Stimulated activated CD4-positive, alpha-beta T cell treated with anti-CD3 and anti-CD28 coated beads, Interleukin-15, amount 100 ng/mL, for 48 hours (primary cell): ENCODE measurements at regions not wholly inside any gene's neighbourhood (a gene's known extent, or its start where the extent isn't known, plus 50 kb on each side); places are given as distances from the start of the nearest gene placed in this dataset.
"Not testable (repeated sequence)": the region's sequence is repeated elsewhere in the genome, so short reads cannot be mapped to it uniquely, and the experiment has no call there.

ENCODE experiments used
- DNase-seq, 2 donors: peaks; one replicate each; pipeline ENCODE4 v3.0.0-alpha.2; 2020; ENCODE audit warnings: low read depth in 2 of 2

DNA sequence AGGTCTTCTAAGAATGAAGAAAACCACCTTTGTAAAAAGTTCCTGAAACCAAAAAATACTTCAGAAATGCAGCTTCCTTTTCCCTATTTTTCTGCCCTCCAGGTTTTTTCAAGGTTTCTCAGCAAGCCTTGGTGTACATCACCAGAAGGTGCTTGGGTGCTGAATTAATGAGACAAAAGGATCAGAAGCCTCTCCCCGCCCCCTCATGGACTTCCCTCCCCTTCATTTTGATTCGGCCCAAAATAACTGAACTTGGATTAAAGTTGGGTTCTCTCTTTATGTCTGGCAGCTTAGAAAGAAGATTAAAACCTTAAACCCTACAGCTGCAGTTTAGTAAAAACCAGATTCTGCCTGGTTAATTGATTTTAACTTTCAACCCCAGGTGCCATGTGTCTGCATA lies 121.7 kb upstream of the ERCC4 start:
- no peak for DNase-seq

DNA sequence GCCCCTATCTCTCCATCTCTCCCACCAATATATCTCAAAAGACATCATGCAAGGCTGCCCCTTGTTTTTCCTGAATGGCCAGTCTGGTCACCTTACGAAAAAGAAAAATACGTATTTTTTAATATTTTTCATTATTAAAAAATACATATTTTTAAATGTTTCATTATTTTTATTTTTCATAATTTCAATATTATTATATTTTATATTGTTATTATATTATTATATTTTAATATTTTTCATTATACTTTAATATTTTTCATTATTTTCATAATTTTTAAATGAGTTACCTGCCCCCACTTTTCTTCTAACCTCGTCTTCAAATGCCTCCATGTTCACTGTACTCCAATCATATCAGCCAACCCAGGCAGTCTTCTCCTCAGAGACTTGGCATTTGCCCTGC lies 116.0 kb upstream of the ERCC4 start:
- no peak for DNase-seq

GRCh38 chr16:13805951-13806350 lies 114.0 kb upstream of the ERCC4 start:
- no peak for DNase-seq

- no peak for DNase-seq
Observed at GRCh38 chr16:13806671-13807070, 113.3 kb upstream of the ERCC4 start.

- no peak for DNase-seq
Observed at GRCh38 chr16:13808102-13808501, 111.9 kb upstream of the ERCC4 start.

DNA sequence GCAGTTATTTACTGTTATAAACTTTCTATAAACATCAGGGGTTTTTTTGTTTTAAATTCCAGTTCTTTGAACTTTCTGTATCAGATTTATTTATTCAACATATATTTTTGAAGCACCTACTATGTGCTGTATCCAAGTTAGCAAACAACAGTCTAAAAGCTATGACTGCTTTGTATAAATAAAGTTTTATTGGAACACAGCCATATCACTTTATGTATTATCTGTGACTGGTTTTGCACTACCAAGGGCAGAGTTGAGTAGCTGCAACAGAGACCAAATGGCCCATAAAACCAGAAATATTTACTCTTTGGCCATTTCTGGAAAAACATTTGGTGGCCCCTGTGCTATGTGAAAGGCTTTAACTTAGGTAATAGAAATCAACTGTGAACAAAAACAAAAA lies 110.2 kb upstream of the ERCC4 start:
- no peak for DNase-seq

DNA sequence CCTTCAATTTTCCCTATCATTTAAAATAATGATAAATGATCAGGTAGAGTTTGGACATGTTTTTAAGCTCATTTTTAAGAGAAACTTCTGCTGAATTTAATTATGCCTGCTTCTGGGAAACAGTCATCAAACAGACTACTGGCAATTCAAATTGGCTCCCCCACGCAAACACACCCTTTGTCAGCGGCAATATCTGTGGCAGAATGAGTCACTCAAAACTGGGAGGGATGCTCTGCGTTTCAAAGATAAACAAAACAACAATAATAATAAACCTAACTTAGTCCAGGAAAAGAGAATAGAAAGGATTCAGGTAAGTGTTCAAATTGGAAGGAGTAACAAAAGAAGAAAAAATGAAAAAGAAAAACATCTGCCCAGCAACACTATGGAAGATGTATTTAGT lies 108.1 kb upstream of the ERCC4 start:
- no peak for DNase-seq

GRCh38 chr16:13816701-13817100 lies 103.3 kb upstream of the ERCC4 start:
- DNase-seq = no peak

DNA sequence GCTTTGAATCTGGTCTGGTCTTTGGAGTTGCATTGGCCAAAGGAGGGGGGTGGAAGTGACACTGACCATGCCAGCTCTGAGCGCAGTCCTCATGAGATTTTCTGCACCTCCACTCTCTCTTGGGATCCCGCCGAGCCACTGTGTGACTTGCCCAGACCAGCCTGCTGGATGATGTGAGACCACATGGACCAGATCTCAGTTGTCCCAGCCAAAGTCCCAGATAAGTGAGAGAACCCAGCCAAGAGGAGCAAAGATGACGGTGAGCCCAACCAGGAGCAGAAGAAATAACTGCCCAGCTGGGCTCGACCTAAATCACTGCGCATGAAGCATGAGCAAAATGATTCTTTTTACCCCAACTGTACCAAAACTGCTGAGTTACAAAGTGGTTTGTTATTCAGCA lies 96.5 kb upstream of the ERCC4 start:
- DNase-seq = no peak

DNA sequence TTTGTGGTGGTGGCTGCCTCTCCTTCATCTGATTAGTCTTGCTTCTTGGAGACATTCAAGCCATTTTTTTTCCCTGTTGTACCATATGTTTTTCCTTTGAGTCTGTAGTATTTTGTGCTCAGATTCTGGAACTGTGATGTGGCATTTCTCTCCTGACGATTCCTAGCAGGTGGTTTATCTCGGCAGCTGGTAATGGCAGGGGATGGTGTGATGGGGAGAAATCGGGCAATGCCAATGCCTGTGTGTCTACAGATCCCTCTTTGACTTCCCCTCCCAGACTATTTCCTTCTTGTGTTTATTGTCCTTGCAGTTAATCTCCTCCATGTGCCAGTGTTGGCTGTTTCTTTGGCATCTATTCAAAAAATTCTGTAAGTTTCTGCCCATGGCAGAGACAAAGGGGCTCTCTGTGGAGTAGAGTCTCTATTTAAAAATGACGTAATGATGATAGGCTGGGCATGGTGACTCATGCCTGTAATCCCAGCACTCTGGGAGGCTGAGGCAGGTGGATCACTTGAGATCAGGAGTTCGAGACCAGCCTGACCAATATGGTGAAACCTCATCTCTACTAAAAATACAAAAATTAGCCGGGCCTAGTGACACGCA lies 90.2 kb upstream of the ERCC4 start:
- no peak for DNase-seq

DNA sequence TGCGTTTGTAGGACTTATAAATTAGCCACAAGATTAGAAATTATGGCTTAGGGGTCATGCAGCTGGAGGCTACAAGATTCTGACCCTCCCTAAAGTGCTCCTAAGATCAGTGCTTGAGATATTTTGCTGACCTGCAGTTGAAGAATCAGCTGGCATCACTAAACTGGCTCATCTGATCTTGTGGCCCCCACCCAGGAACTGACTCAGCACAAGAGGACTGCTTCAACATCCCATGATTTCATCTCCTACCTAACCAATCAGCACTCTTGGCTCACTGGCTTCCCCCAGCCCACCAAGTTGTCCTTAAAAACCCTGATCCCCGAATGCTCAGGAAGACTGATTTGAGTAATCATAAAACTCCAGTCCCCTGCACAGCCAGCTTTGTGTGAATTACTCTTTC lies 86.4 kb upstream of the ERCC4 start:
- DNase-seq = no peak

- no peak for DNase-seq
Observed at GRCh38 chr16:13835387-13835786, 84.6 kb upstream of the ERCC4 start.

GRCh38 chr16:13835935-13836730 lies 83.8 kb upstream of the ERCC4 start:
- no peak for DNase-seq

GRCh38 chr16:13838401-13839190 lies 81.4 kb upstream of the ERCC4 start:
- DNase-seq = no peak

DNA sequence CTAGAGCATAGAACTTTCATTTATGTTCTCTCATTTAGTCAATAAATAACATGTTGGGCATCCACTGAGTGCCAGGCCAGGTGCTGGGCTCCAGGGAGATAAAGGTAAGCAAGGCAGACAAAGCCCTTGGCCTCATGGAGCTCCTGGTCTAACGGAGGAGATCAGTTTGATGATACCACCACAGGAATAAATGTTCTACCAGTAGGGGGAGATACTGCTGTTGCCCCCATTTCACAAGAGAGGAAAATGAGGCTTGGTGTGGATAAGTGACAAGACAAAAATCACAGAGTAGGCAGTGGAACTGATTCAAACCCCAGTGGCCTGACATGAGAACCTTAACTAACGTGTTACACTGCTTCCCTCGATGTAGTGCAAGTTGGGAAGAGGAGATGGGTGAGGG lies 80.4 kb upstream of the ERCC4 start:
- no peak for DNase-seq

DNA sequence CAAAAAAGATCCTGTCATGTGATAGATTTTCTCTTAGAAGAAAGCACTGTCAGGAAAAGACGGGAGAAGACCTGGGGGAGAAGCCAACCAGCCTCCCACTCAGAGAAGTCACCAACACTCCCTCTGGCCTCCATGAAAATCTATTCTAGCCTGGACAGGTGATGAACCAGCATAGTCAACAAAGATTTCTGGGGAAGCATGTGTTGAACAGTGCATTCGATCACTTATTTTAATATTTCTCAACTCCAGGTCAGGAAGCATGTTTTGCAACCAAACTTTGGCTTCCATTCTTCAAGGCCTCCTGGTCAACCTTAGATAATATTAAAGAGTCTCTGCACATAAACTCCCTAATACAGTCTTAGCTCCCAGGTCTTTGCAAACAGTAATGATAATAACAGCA lies 74.7 kb upstream of the ERCC4 start:
- no peak for DNase-seq

DNA sequence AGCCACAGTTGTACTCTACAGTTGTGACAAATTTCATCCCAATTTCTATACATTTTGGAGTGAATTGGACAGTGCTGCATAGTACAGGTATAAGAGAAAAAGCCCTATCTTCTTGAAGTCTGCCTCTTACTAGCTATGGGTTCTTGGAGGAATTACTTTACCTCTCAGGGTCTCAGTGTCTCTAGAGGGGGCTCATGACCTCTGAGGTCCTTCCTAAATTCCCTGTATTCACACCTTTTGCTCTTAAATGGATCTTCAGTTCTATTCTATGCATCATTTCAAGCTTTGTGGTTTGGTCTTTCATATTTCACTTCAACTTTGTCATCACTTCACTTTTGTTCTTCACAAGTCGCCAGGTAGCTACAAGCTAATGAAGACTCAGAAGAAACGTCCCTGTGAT lies 71.2 kb upstream of the ERCC4 start:
- no peak for DNase-seq

GRCh38 chr16:13850173-13850572 lies 69.8 kb upstream of the ERCC4 start:
- not testable (repeated sequence) for DNase-seq

GRCh38 chr16:13852827-13853226 lies 67.1 kb upstream of the ERCC4 start:
- no peak for DNase-seq

DNA sequence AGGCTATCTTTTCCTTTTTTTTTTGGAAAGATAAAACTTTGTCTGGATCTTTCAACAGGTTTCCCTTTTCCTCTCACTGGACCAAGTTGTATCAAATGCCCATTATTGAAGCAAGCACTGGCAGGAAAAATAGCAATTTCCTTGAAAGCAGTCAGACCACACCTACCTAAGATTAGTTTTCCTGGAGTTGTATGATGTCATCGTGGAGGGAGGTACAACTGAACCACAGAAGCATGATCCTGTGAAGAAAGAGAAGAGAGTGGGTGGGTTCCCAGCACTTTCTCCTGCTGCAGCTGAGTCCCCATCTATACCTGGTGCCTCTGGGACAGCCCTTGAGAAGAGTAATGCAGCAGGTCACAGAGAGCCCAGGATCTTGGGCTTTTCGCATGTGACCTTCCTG lies 63.6 kb upstream of the ERCC4 start:
- DNase-seq = no peak

- no peak for DNase-seq
Observed at GRCh38 chr16:13856811-13857511, 63.0 kb upstream of the ERCC4 start.

- no peak for DNase-seq
Observed at GRCh38 chr16:13858873-13859580, 60.9 kb upstream of the ERCC4 start.
